Endothelial cell of umbilical vein (primary cell): ENCODE measurements at regions not wholly inside any gene's neighbourhood (a gene's known extent, or its start where the extent isn't known, plus 50 kb on each side); places are given as distances from the start of the nearest gene placed in this dataset.

Experiments used
- BruUV-seq: library from RNA; stranded (reverse); fragments of 400-500 nt; replicated peaks from 2 replicates; lab custom pipeline; 2021; lab: Mats Ljungman, UMichigan
- CTCF ChIA-PET: fragments of 300-600, 350-600 bp; sonication (Branson Sonifier 250); formaldehyde crosslinking; loops from one replicate; lab custom pipeline; 2021; ENCODE audit warnings: antibody characterized with exemption, inconsistent platforms; lab: Charles Lee
- POLR2A ChIA-PET: fragments of 300-600, 350-600 bp; sonication (Branson Sonifier 250); formaldehyde crosslinking; loops from one replicate; lab custom pipeline; 2021; ENCODE audit warnings: antibody characterized with exemption, inconsistent platforms; lab: Charles Lee
- DNase-seq: peaks from one replicate; pipeline ENCODE4 v3.0.0-alpha.2; 2011; ENCODE audit warnings: low read depth, low spot score
- FAIRE-seq: peaks from 2 replicates; lab custom pipeline; 2011; peaks lifted over from hg19 to GRCh38; lab: Jason Lieb, UNC
- H2AFZ ChIP-seq: 2 replicates; pipeline ENCODE4 v1.6.0; 2012; ENCODE audit warnings: low read depth, low read length, control low read depth, inconsistent platforms
- H3K27ac ChIP-seq: 2 replicates; pipeline ENCODE4 v1.5.1; 2011; ENCODE audit warnings: low read depth, mild to moderate bottlenecking, control low read depth, low read length, moderate library complexity; ENCODE audit not compliant: insufficient read depth
- H3K27me3 ChIP-seq, 2 experiments: 2 replicates each; pipeline versions ENCODE4 v1.6.0 to v1.6.1; 2011; ENCODE audit warnings: low read length in 2 of 2, mixed read lengths in 1 of 2; ENCODE audit not compliant: control insufficient read depth in 2 of 2, insufficient read depth in 2 of 2
- H3K36me3 ChIP-seq, 2 experiments: 2 replicates in 1 of 2; 3 replicates in 1 of 2; pipeline ENCODE4 v1.5.1; 2011; ENCODE audit warnings: low read length in 2 of 2, mild to moderate bottlenecking in 1 of 2, moderate library complexity in 1 of 2; ENCODE audit not compliant: control insufficient read depth in 2 of 2, insufficient read depth in 2 of 2; ENCODE audit errors: extremely low read depth in 1 of 2
- H3K4me1 ChIP-seq: 3 replicates; pipeline ENCODE4 v1.5.1; 2011; ENCODE audit warnings: mild to moderate bottlenecking, low read length; ENCODE audit not compliant: control insufficient read depth, insufficient read depth; ENCODE audit errors: extremely low read depth
- H3K4me2 ChIP-seq: 2 replicates; pipeline ENCODE4 v1.6.1; 2011; ENCODE audit warnings: low read length, control low read depth, mixed read lengths; ENCODE audit not compliant: insufficient read depth
- H3K4me3 ChIP-seq, 3 experiments: fragments of 200-600 bp in 1 of 3; sonication (generic), shearing (Covaris generic) in 1 of 3; replicated peaks in 1 of 3; 2 replicates each; pipeline ENCODE4 v1.5.1; 2011 to 2016; ENCODE audit warnings: control low read depth in 3 of 3, low read length in 3 of 3, mild to moderate bottlenecking in 2 of 3, inconsistent platforms in 1 of 3, low read depth in 1 of 3, moderate library complexity in 1 of 3; ENCODE audit not compliant: insufficient read depth in 1 of 3
- H3K79me2 ChIP-seq: 2 replicates; pipeline ENCODE4 v1.6.0; 2012; ENCODE audit warnings: low read length, inconsistent platforms; ENCODE audit not compliant: control insufficient read depth, insufficient read depth
- H3K9ac ChIP-seq: replicated peaks from 2 replicates; pipeline ENCODE3; 2011; ENCODE audit warnings: low read length, control low read depth; ENCODE audit not compliant: insufficient read depth; ENCODE audit errors: extremely low read depth
- H3K9me1 ChIP-seq: replicated peaks from 3 replicates; pipeline ENCODE4 v1.6.0; 2011; ENCODE audit warnings: mild to moderate bottlenecking, low read length; ENCODE audit not compliant: control insufficient read depth, insufficient read depth; ENCODE audit errors: extremely low read depth
- H3K9me3 ChIP-seq: replicated peaks from 2 replicates; pipeline ENCODE4 v1.5.1; 2012; ENCODE audit warnings: low read length, inconsistent platforms; ENCODE audit not compliant: control insufficient read depth, insufficient read depth
- H4K20me1 ChIP-seq: replicated peaks from 2 replicates; pipeline ENCODE3; 2011; ENCODE audit warnings: mild to moderate bottlenecking, low read length; ENCODE audit not compliant: control insufficient read depth, insufficient read depth; ENCODE audit errors: extremely low read depth
- CTCF ChIP-seq, 2 donors: IDR thresholded peaks; 1 replicate in 1 of 2; 2 replicates in 1 of 2; pipeline ENCODE4 v1.5.1; 2011; ENCODE audit warnings: low read length in 2 of 2, mild to moderate bottlenecking in 2 of 2, moderate library complexity in 2 of 2, control low read depth in 1 of 2, inconsistent platforms in 1 of 2, low read depth in 1 of 2; ENCODE audit not compliant: insufficient read depth in 1 of 2; ENCODE audit errors: extremely low read depth in 1 of 2
- EZH2 ChIP-seq: IDR thresholded peaks from 2 replicates; pipeline ENCODE4 v1.6.1; 2012; ENCODE audit warnings: borderline replicate concordance, low read depth, mild to moderate bottlenecking, moderate library complexity, low read length, inconsistent platforms; ENCODE audit not compliant: severe bottlenecking
- FOS ChIP-seq: IDR thresholded peaks from 2 replicates; pipeline ENCODE4 v1.6.1; 2011; ENCODE audit warnings: mild to moderate bottlenecking, low read length, moderate library complexity, borderline replicate concordance; ENCODE audit not compliant: insufficient read depth
- GATA2 ChIP-seq: IDR thresholded peaks from 2 replicates; pipeline ENCODE4 v1.7.0; 2011; ENCODE audit warnings: low read depth, mild to moderate bottlenecking, moderate library complexity, mixed read lengths, low read length; ENCODE audit not compliant: insufficient read length, insufficient read depth
- JUN ChIP-seq: IDR thresholded peaks from 2 replicates; pipeline ENCODE4 v1.6.1; 2011; ENCODE audit warnings: borderline replicate concordance, low read depth; ENCODE audit not compliant: insufficient read length, insufficient read depth
- MAX ChIP-seq: IDR thresholded peaks from 2 replicates; pipeline ENCODE4 v1.6.1; 2011; ENCODE audit not compliant: insufficient read depth, insufficient read length
- MYC ChIP-seq: IDR thresholded peaks from one replicate; pipeline ENCODE4 v1.6.1; 2011; ENCODE audit warnings: mild to moderate bottlenecking, low read depth, low read length
- POLR2A ChIP-seq: IDR thresholded peaks from 2 replicates; pipeline ENCODE4 v1.6.1; 2012; ENCODE audit warnings: low read depth, mild to moderate bottlenecking, control low read depth, low read length
- POLR2AphosphoS5 ChIP-seq: IDR thresholded peaks from 2 replicates; pipeline ENCODE4 v1.6.1; 2012; ENCODE audit warnings: low read depth, mild to moderate bottlenecking, control low read depth, low read length, moderate library complexity; ENCODE audit not compliant: insufficient read depth
- dilution Hi-C: fragments of 300-500 bp; cut with MboI; formaldehyde crosslinking; loops from one replicate; pipeline ENCODE4 v1.15.0; 2019; ENCODE audit warnings: low sequenced_read_pairs; ENCODE audit not compliant: extremely low pct_ligation_motif_present
- intact Hi-C: fragments of 100-400 bp; cut with micrococcal nuclease; formaldehyde crosslinking; loops from one replicate; pipeline ENCODE4 v1.10.0; 2022

- intact Hi-C loops = no loop called here
- ChIA-PET POLR2A (no interaction called here), CTCF (no interaction called here)
Measured at GRCh38 chr7:118621810-118622360, 397.4 kb downstream of the ANKRD7 start.

More at GRCh38 chr7:118621810-118622360, 397.4 kb downstream of the ANKRD7 start:
- Histone ChIP-seq H3K9me3 (no peaks in the 10 kb centered on the region), H4K20me1 (no peaks in the 10 kb centered on the region), H3K4me1 (no peaks in the 10 kb centered on the region), H3K4me2 (no peak overlapping the region), H3K27me3 (no peaks in the 10 kb centered on the region), H3K36me3 (no peaks in the 10 kb centered on the region), H3K9ac (no peak overlapping the region), H3K9me1 (no peaks in the 10 kb centered on the region), H3K79me2 (no peaks in the 10 kb centered on the region), H2AFZ (no peak overlapping the region), H3K27ac (no peak overlapping the region), H3K4me3 (no peak overlapping the region)
- no peak for TF ChIP-seq JUN
- no peak for TF ChIP-seq POLR2AphosphoS5
- no peak for TF ChIP-seq GATA2
- TF ChIP-seq MAX = no peak
- TF ChIP-seq FOS = no peak
- no peak for TF ChIP-seq CTCF (IDR thresholded peaks at IDR 0.05; ENCODE audit: extremely low read depth in 1 of 2, insufficient read depth in 1 of 2, low read depth in 1 of 2, low read length in 2 of 2)
- no peak for TF ChIP-seq EZH2
- no peak for TF ChIP-seq MYC
- no peak for TF ChIP-seq POLR2A
- dilution Hi-C loops = no loop called here
- no TSS peak for BruUV-seq
- no peak for DNase-seq
- no peak for FAIRE-seq
